ENCODE measurements at regions not wholly inside any gene's neighbourhood (a gene's known extent, or its start where the extent isn't known, plus 50 kb on each side); places are given as distances from the start of the nearest gene placed in this dataset.

- TF ChIP-seq ZNF639 (tag by site-specific recombination; IDR thresholded peaks at IDR 0.05), result no peak
These were observed 96.3 kb upstream of the LHX5 start (continued) for GRCh38 chr12:113568021-113568420.

- POLR2A ChIA-PET, result no interaction called here
- H3K4me1 ChIP-seq (ENCODE audit: control insufficient read depth, insufficient read depth, low read length), result no peaks in the 10 kb centered on the region
- no peak overlapping the region for H3K27ac ChIP-seq (ENCODE audit: extremely low read depth, low read depth, low read length)
- H3K9me3 ChIP-seq (ENCODE audit: control insufficient read depth, insufficient read depth, low read depth, low read length), result no peaks in the 10 kb centered on the region
- no peaks in the 10 kb centered on the region for H3K36me3 ChIP-seq (ENCODE audit: control insufficient read depth in 2 of 2, insufficient read depth in 1 of 2, low read length in 2 of 2)
- H3K4me3 ChIP-seq (ENCODE audit: low read depth, low read length), result no peak overlapping the region
- TF ChIP-seq ZNF571 (tag by site-specific recombination; IDR thresholded peaks at IDR 0.05) (no peak), ZNF239 (tag by site-specific recombination; IDR thresholded peaks at IDR 0.05) (no peak), PATZ1 (tag by site-specific recombination; IDR thresholded peaks at IDR 0.05) (no peak), ZNF114 (tag by site-specific recombination; IDR thresholded peaks at IDR 0.05) (no peak), ZBTB1 (tag by site-specific recombination; IDR thresholded peaks at IDR 0.05) (no peak), ZSCAN5A (tag by site-specific recombination; IDR thresholded peaks at IDR 0.05) (no peak), ZNF561 (tag by site-specific recombination; IDR thresholded peaks at IDR 0.05; ENCODE audit: borderline replicate concordance) (no peak), SP3 (tag by site-specific recombination; IDR thresholded peaks at IDR 0.05) (no peak), HIC1 (tag by site-specific recombination; IDR thresholded peaks at IDR 0.05) (no peak), ZNF138 (tag by site-specific recombination; IDR thresholded peaks at IDR 0.05; ENCODE audit: borderline replicate concordance) (no peak), ZNF558 (tag by site-specific recombination; IDR thresholded peaks at IDR 0.05) (no peak), ZNF513 (tag by site-specific recombination; IDR thresholded peaks at IDR 0.05) (no peak), ZNF404 (tag by site-specific recombination; IDR thresholded peaks at IDR 0.05) (no peak), ZNF747 (tag by site-specific recombination; IDR thresholded peaks at IDR 0.05) (no peak), PRDM10 (tag by site-specific recombination; IDR thresholded peaks at IDR 0.05) (no peak), ZNF544 (tag by site-specific recombination; IDR thresholded peaks at IDR 0.05) (no peak), BCL11B (tag by site-specific recombination; IDR thresholded peaks at IDR 0.05; ENCODE audit: low read depth) (no peak)
- CTCF ChIA-PET, result no interaction called here
These were observed 93.7 kb upstream of the LHX5 start for GRCh38 chr12:113565368-113565767.

Measured in HEK293 (cell line).